ENCODE measurements at regions not wholly inside any gene's neighbourhood (a gene's known extent, or its start where the extent isn't known, plus 50 kb on each side); places are given as distances from the start of the nearest gene placed in this dataset.

GRCh38 chr15:69538379-69538778 is 85.8 kb downstream of the RPLP1 start:
- TF ChIP-seq CTCF (optimal IDR thresholded peaks at IDR 0.05 in 1 of 3, IDR thresholded peaks at IDR 0.05 in 1 of 3, conservative IDR thresholded peaks at IDR 0.05 in 1 of 3; ENCODE audit: extremely low read depth in 1 of 3, insufficient read depth in 2 of 3, low read length in 3 of 3) (no peak), EZH2 (IDR thresholded peaks at IDR 0.05; ENCODE audit: low read length) (no peak)

Measured in keratinocyte (primary cell).